Neural cell (in vitro differentiated cells): ENCODE measurements at regions not wholly inside any gene's neighbourhood (a gene's known extent, or its start where the extent isn't known, plus 50 kb on each side); places are given as distances from the start of the nearest gene placed in this dataset.

Source experiments
- EZH2 ChIP-seq: fragments of 200-600, 300-800 bp; shearing (Covaris generic), sonication (generic); IDR thresholded peaks from 2 replicates; pipeline ENCODE4 v1.6.1; 2014; ENCODE audit warnings: antibody characterized with exemption, low read length, borderline replicate concordance, mild to moderate bottlenecking; ENCODE audit not compliant: insufficient read depth, poor library complexity, severe bottlenecking
- POLR2AphosphoS5 ChIP-seq: IDR thresholded peaks from 2 replicates; pipeline ENCODE4 v1.6.1; 2012
- RAD21 ChIP-seq: fragments of 450-650 bp; conservative IDR thresholded peaks from 2 replicates; pipeline ENCODE4 v1.6.1; 2014; ENCODE audit warnings: antibody characterized with exemption, mild to moderate bottlenecking, moderate library complexity
- TAF1 ChIP-seq: IDR thresholded peaks from 2 replicates; pipeline ENCODE4 v1.6.1; 2012; ENCODE audit warnings: low read depth
- TF ChIP-seq, protein P1 (sequence below): fragments of 450-650 bp; IDR thresholded peaks from 2 replicates; pipeline ENCODE4 v1.5.1; 2014; ENCODE audit warnings: antibody characterized with exemption, mild to moderate bottlenecking, moderate library complexity; ENCODE audit not compliant: poor library complexity, severe bottlenecking

DNA sequence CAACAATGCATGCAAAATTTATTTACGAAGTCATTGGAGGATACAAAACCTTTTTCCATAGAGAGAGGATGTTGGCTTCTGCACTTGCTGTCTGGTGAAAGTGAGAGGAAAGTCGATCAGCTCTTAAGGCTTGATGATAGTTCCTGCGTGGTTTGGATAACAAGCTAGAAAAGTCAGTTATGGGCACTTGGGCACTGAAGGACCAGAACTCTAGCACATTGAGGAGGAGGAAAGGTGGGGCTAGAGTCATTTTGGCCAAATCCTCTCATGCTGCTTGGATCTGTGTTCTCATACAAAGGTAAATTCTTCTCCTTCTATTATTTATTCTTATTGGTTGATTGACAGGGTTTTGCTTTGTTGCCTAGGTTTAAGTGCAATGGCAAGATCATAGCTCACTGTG lies 245.9 kb upstream of the ADAMTSL1 start:
- TF ChIP-seq EZH2 (no peak), POLR2AphosphoS5 (no peak), RAD21 (no peak), TAF1 (no peak)
- TF ChIP-seq, protein P1, sequence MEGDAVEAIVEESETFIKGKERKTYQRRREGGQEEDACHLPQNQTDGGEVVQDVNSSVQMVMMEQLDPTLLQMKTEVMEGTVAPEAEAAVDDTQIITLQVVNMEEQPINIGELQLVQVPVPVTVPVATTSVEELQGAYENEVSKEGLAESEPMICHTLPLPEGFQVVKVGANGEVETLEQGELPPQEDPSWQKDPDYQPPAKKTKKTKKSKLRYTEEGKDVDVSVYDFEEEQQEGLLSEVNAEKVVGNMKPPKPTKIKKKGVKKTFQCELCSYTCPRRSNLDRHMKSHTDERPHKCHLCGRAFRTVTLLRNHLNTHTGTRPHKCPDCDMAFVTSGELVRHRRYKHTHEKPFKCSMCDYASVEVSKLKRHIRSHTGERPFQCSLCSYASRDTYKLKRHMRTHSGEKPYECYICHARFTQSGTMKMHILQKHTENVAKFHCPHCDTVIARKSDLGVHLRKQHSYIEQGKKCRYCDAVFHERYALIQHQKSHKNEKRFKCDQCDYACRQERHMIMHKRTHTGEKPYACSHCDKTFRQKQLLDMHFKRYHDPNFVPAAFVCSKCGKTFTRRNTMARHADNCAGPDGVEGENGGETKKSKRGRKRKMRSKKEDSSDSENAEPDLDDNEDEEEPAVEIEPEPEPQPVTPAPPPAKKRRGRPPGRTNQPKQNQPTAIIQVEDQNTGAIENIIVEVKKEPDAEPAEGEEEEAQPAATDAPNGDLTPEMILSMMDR = no peak
